Kidney (tissue), 13 donors: ENCODE measurements at regions not wholly inside any gene's neighbourhood (a gene's known extent, or its start where the extent isn't known, plus 50 kb on each side); places are given as distances from the start of the nearest gene placed in this dataset.

ENCODE experiments used
- DNase-seq, 5 donors: peaks; one replicate each; pipeline ENCODE4 v3.0.0-alpha.2; 2013 to 2020
- FAIRE-seq: peaks from 2 replicates; lab custom pipeline; 2012; peaks lifted over from hg19 to GRCh38; lab: Jason Lieb, UNC
- H3K27ac ChIP-seq, 2 donors: one replicate each; pipeline ENCODE4 v1.7.0; 2013; ENCODE audit warnings: low read depth in 2 of 2, low read length in 2 of 2, inconsistent platforms in 1 of 2
- H3K27me3 ChIP-seq: one replicate; pipeline ENCODE4 v1.7.1; 2013; ENCODE audit warnings: low read length, inconsistent platforms; ENCODE audit not compliant: control insufficient read depth, insufficient read depth
- H3K36me3 ChIP-seq, 3 donors: one replicate each; pipeline versions ENCODE4 v1.7.0 to v1.7.1; 2013; ENCODE audit warnings: low read length in 3 of 3, control low read depth in 1 of 3, inconsistent platforms in 1 of 3; ENCODE audit not compliant: insufficient read depth in 3 of 3, control insufficient read depth in 2 of 3
- H3K4me1 ChIP-seq, 3 donors: one replicate each; pipeline versions ENCODE4 v1.7.0 to v1.7.1; 2013; ENCODE audit warnings: low read length in 3 of 3, inconsistent platforms in 1 of 3, low read depth in 1 of 3; ENCODE audit not compliant: control insufficient read depth in 2 of 3, insufficient read depth in 2 of 3
- H3K4me3 ChIP-seq, 3 donors: one replicate each; pipeline versions ENCODE4 v1.7.0 to v1.8.1; 2013; ENCODE audit warnings: low read length in 3 of 3, control low read depth in 1 of 3, inconsistent platforms in 1 of 3
- H3K9ac ChIP-seq, 3 donors: one replicate each; pipeline versions ENCODE4 v1.7.0 to v1.7.1; 2013; ENCODE audit warnings: low read length in 3 of 3, control low read depth in 1 of 3, inconsistent platforms in 1 of 3
- H3K9me3 ChIP-seq, 3 donors: one replicate each; pipeline versions ENCODE4 v1.7.0 to v1.7.1; 2013; ENCODE audit warnings: low read length in 3 of 3, control low read depth in 1 of 3, inconsistent platforms in 1 of 3; ENCODE audit not compliant: control insufficient read depth in 2 of 3, insufficient read depth in 1 of 3
- CTCF ChIP-seq: IDR thresholded peaks from 3 replicates; pipeline ENCODE4 v1.5.1; 2012; ENCODE audit warnings: mild to moderate bottlenecking, moderate library complexity, borderline replicate concordance; ENCODE audit not compliant: insufficient read depth; ENCODE audit errors: extremely low read depth
- intact Hi-C: fragments of 100-400 bp; cut with DNase I; formaldehyde crosslinking; loops from one replicate; pipeline ENCODE4 v1.11.1; 2022
- donor health status: control.
- donor health status: control.
- donor health status: control.
- donor health status: control.
- donor health status: control.
- donor health status: DM: yes; HTN: yes; CAD: no.
- donor health status: Normal renal cell carcinoma (clear cell type).

GRCh38 chr11:10932976-10933375 lies 75.1 kb upstream of the ZBED5 start:
- DNase-seq (no peak), FAIRE-seq (no peak)
- no peaks in the 10 kb centered on the region for H3K9me3 ChIP-seq
- no peak for TF ChIP-seq CTCF
- intact Hi-C loops, result no loop called here
- no peak overlapping the region for H3K27ac ChIP-seq
- H3K9ac ChIP-seq, result no peak overlapping the region
- no peak overlapping the region for H3K4me3 ChIP-seq
- no peaks in the 10 kb centered on the region for H3K36me3 ChIP-seq
- H3K4me1 ChIP-seq, result peaks cover 0 to 8% (median 0%) of the 10 kb centered on the region in 3 donors
- H3K27me3 ChIP-seq, result no peaks in the 10 kb centered on the region

GRCh38 chr11:10931761-10932670 lies 74.2 kb upstream of the ZBED5 start:
- Histone ChIP-seq H3K4me3 (peak overlapping the region; percentile 59 to 71 (median 59)), H3K27me3 (no peaks in the 10 kb centered on the region), H3K9ac (peak overlapping the region; percentile 28 to 71 (median 57)), H3K27ac (peak overlapping the region; percentile 64 to 67), H3K9me3 (no peaks in the 10 kb centered on the region), H3K4me1 (peaks cover 0 to 10% (median 0%) of the 10 kb centered on the region in 3 donors), H3K36me3 (no peaks in the 10 kb centered on the region)
- DNase-seq (peak in 3 of 5 donors; percentile 73 to 83 (median 79)), FAIRE-seq (no peak)
- intact Hi-C loops, result no loop called here
- TF ChIP-seq CTCF, result no peak

GRCh38 chr11:10930972-10931760 lies 73.3 kb upstream of the ZBED5 start:
- Histone ChIP-seq H3K4me3 (peak overlapping the region; percentile 59 to 71 (median 59)), H3K9me3 (no peaks in the 10 kb centered on the region), H3K4me1 (peaks cover 0 to 10% (median 0%) of the 10 kb centered on the region in 3 donors), H3K27ac (peak overlapping the region; percentile 64 to 67), H3K27me3 (no peaks in the 10 kb centered on the region), H3K36me3 (no peaks in the 10 kb centered on the region), H3K9ac (peak overlapping the region; percentile 28 to 71 (median 57))
- DNase-seq (peak; percentile 85 to 92 (median 89)), FAIRE-seq (no peak)
- intact Hi-C loops, result no loop called here
- TF ChIP-seq CTCF, result no peak
